Activated naive CD4-positive, alpha-beta T cell treated with anti-CD3 and anti-CD28 coated beads for 36 hours (primary cell): ENCODE measurements at regions not wholly inside any gene's neighbourhood (a gene's known extent, or its start where the extent isn't known, plus 50 kb on each side); places are given as distances from the start of the nearest gene placed in this dataset.

Experiments
- CTCF ChIA-PET: fragments of 350-600 bp; sonication (Branson Sonifier 250); formaldehyde crosslinking; loops from one replicate; lab custom pipeline; 2021; ENCODE audit warnings: antibody characterized with exemption; lab: Charles Lee
- DNase-seq: peaks from one replicate; pipeline ENCODE4 v3.0.0-alpha.2; 2020
- H3K27ac Mint-ChIP-seq: one replicate; pipeline ENCODE4 v1.8.0; 2021; ENCODE audit warnings: mild to moderate bottlenecking, mixed read lengths
- H3K27me3 Mint-ChIP-seq: one replicate; pipeline ENCODE4 v1.8.0; 2021; ENCODE audit warnings: low read depth, mixed read lengths
- H3K36me3 Mint-ChIP-seq: one replicate; pipeline ENCODE4 v1.8.0; 2021; ENCODE audit warnings: low read depth, mixed read lengths
- H3K4me1 Mint-ChIP-seq: one replicate; pipeline ENCODE4 v1.8.0; 2021; ENCODE audit warnings: low read depth, mixed read lengths
- H3K4me3 Mint-ChIP-seq: one replicate; pipeline ENCODE4 v1.8.0; 2021; ENCODE audit warnings: mild to moderate bottlenecking, moderate library complexity, mixed read lengths
- H3K9me3 Mint-ChIP-seq: one replicate; pipeline ENCODE4 v1.8.0; 2021; ENCODE audit warnings: mixed read lengths
- intact Hi-C: fragments of 100-400 bp; cut with micrococcal nuclease; formaldehyde crosslinking; loops from one replicate; pipeline ENCODE4 v1.15.1; 2023

GRCh38 chr17:79365836-79366770 lies 244.7 kb downstream of the RBFOX3 start:
- no peaks in the 10 kb centered on the region for H3K9me3 Mint-ChIP-seq
- no peak overlapping the region for H3K4me3 Mint-ChIP-seq
- intact Hi-C loops = no loop called here
- no peak for DNase-seq
- H3K4me1 Mint-ChIP-seq = no peaks in the 10 kb centered on the region
- CTCF ChIA-PET = no interaction called here
- no peak overlapping the region for H3K27ac Mint-ChIP-seq
- H3K27me3 Mint-ChIP-seq = peaks cover 11% of the 10 kb centered on the region
- H3K36me3 Mint-ChIP-seq = no peaks in the 10 kb centered on the region

GRCh38 chr17:79365351-79365750 lies 245.5 kb downstream of the RBFOX3 start:
- Mint-ChIP-seq H3K27me3 (peaks cover 8% of the 10 kb centered on the region), H3K27ac (no peak overlapping the region), H3K4me3 (no peak overlapping the region), H3K36me3 (no peaks in the 10 kb centered on the region), H3K4me1 (no peaks in the 10 kb centered on the region), H3K9me3 (no peaks in the 10 kb centered on the region)
- CTCF ChIA-PET = no interaction called here
- intact Hi-C loops = no loop called here
- DNase-seq = no peak

GRCh38 chr17:79364315-79365094 lies 246.3 kb downstream of the RBFOX3 start:
- Mint-ChIP-seq H3K4me3 (no peak overlapping the region), H3K9me3 (no peaks in the 10 kb centered on the region), H3K36me3 (no peaks in the 10 kb centered on the region), H3K27me3 (peaks cover 8% of the 10 kb centered on the region), H3K4me1 (no peaks in the 10 kb centered on the region), H3K27ac (no peak overlapping the region)
- intact Hi-C loops = no loop called here
- DNase-seq = no peak
- CTCF ChIA-PET = no interaction called here

- Mint-ChIP-seq H3K27ac (no peak overlapping the region), H3K9me3 (no peaks in the 10 kb centered on the region), H3K4me1 (no peaks in the 10 kb centered on the region), H3K36me3 (no peaks in the 10 kb centered on the region), H3K27me3 (peaks cover 9% of the 10 kb centered on the region), H3K4me3 (no peak overlapping the region)
- CTCF ChIA-PET = no interaction called here
- DNase-seq = no peak
- intact Hi-C loops = no loop called here
Observed at GRCh38 chr17:79363552-79364275, 247.1 kb downstream of the RBFOX3 start.

- Mint-ChIP-seq H3K9me3 (no peaks in the 10 kb centered on the region), H3K4me3 (no peak overlapping the region), H3K36me3 (no peaks in the 10 kb centered on the region), H3K27ac (no peak overlapping the region), H3K4me1 (no peaks in the 10 kb centered on the region), H3K27me3 (peaks cover 14% of the 10 kb centered on the region)
- no peak for DNase-seq
- CTCF ChIA-PET = no interaction called here
- intact Hi-C loops = no loop called here
Observed at GRCh38 chr17:79362772-79363305, 248.0 kb downstream of the RBFOX3 start.

- H3K9me3 Mint-ChIP-seq = no peaks in the 10 kb centered on the region
- intact Hi-C loops = no loop called here
- no peak overlapping the region for H3K27ac Mint-ChIP-seq
- no peak overlapping the region for H3K4me3 Mint-ChIP-seq
- no peaks in the 10 kb centered on the region for H3K36me3 Mint-ChIP-seq
- no peaks in the 10 kb centered on the region for H3K4me1 Mint-ChIP-seq
- no peak for DNase-seq
- peaks cover 14% of the 10 kb centered on the region for H3K27me3 Mint-ChIP-seq
- CTCF ChIA-PET = no interaction called here
Observed at GRCh38 chr17:79361873-79362771, 248.7 kb downstream of the RBFOX3 start.

GRCh38 chr17:79361221-79361734 lies 249.6 kb downstream of the RBFOX3 start:
- no peak for DNase-seq
- CTCF ChIA-PET = interaction anchor here (0.7 kb wide), 1 partner anchor 39 kb away, joined by 3 read pairs; no protein-coding TSS in a partner anchor

GRCh38 chr17:79360196-79360595 lies 250.7 kb downstream of the RBFOX3 start:
- no peaks in the 10 kb centered on the region for H3K36me3 Mint-ChIP-seq
- no peak overlapping the region for H3K4me3 Mint-ChIP-seq
- peaks cover 14% of the 10 kb centered on the region for H3K27me3 Mint-ChIP-seq
- no peaks in the 10 kb centered on the region for H3K9me3 Mint-ChIP-seq
- intact Hi-C loops = no loop called here
- CTCF ChIA-PET = interaction anchor here (0.6 kb wide), 1 partner anchor 18 kb away, joined by 3 read pairs; no protein-coding TSS in a partner anchor
- H3K4me1 Mint-ChIP-seq = no peaks in the 10 kb centered on the region
- H3K27ac Mint-ChIP-seq = no peak overlapping the region
- no peak for DNase-seq

More at GRCh38 chr17:79361221-79361734, 249.6 kb downstream of the RBFOX3 start:
- Mint-ChIP-seq H3K9me3 (no peaks in the 10 kb centered on the region), H3K27me3 (peaks cover 14% of the 10 kb centered on the region), H3K27ac (no peak overlapping the region), H3K4me3 (no peak overlapping the region), H3K36me3 (no peaks in the 10 kb centered on the region), H3K4me1 (no peaks in the 10 kb centered on the region)
- intact Hi-C loops = no loop called here

- no peak overlapping the region for H3K27ac Mint-ChIP-seq
- H3K9me3 Mint-ChIP-seq = peaks cover 5% of the 10 kb centered on the region
- DNase-seq = no peak
- H3K4me3 Mint-ChIP-seq = no peak overlapping the region
- intact Hi-C loops = no loop called here
- peaks cover 9% of the 10 kb centered on the region for H3K27me3 Mint-ChIP-seq
- no peaks in the 10 kb centered on the region for H3K4me1 Mint-ChIP-seq
- CTCF ChIA-PET = interaction anchor here (1.7 kb wide), 1 partner anchor 35 kb away, joined by 7 read pairs; no protein-coding TSS in a partner anchor
- no peaks in the 10 kb centered on the region for H3K36me3 Mint-ChIP-seq
Observed at GRCh38 chr17:79356839-79357447, 253.9 kb downstream of the RBFOX3 start.

GRCh38 chr17:79355165-79355564 lies 255.7 kb downstream of the RBFOX3 start:
- H3K9me3 Mint-ChIP-seq = peaks cover 5% of the 10 kb centered on the region
- intact Hi-C loops = no loop called here
- H3K27me3 Mint-ChIP-seq = peaks cover 15% of the 10 kb centered on the region
- no peaks in the 10 kb centered on the region for H3K4me1 Mint-ChIP-seq
- CTCF ChIA-PET = interaction anchor here (0.6 to 2.0 kb wide), 2 partner anchors 36 to 46 kb away, joined by 3 to 6 read pairs; no protein-coding TSS in a partner anchor
- H3K4me3 Mint-ChIP-seq = no peak overlapping the region
- H3K36me3 Mint-ChIP-seq = no peaks in the 10 kb centered on the region
- no peak overlapping the region for H3K27ac Mint-ChIP-seq
- DNase-seq = no peak
